ENCODE measurements at regions not wholly inside any gene's neighbourhood (a gene's known extent, or its start where the extent isn't known, plus 50 kb on each side); places are given as distances from the start of the nearest gene placed in this dataset.

DNA sequence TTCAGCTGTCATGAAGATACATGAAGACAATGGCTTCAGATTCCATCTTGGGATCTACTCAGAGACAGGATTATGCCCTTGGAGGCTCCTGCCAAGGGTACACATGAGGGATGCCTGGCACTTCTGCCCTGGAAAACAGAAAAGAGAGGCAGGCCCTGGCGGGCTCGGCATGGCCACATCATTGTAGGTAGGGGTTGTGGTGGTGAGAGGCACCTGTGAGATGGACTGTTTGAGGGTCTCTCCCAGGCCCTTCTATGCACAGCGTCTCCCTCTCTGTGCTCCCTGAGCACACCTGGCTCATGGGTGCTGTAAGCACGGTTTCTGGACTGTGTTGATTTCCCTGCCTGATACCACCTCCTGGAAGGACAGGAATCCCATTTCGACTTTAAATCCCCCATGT lies 304.3 kb downstream of the GLRX3 start:
- TF ChIP-seq, protein P1, sequence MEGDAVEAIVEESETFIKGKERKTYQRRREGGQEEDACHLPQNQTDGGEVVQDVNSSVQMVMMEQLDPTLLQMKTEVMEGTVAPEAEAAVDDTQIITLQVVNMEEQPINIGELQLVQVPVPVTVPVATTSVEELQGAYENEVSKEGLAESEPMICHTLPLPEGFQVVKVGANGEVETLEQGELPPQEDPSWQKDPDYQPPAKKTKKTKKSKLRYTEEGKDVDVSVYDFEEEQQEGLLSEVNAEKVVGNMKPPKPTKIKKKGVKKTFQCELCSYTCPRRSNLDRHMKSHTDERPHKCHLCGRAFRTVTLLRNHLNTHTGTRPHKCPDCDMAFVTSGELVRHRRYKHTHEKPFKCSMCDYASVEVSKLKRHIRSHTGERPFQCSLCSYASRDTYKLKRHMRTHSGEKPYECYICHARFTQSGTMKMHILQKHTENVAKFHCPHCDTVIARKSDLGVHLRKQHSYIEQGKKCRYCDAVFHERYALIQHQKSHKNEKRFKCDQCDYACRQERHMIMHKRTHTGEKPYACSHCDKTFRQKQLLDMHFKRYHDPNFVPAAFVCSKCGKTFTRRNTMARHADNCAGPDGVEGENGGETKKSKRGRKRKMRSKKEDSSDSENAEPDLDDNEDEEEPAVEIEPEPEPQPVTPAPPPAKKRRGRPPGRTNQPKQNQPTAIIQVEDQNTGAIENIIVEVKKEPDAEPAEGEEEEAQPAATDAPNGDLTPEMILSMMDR (conservative IDR thresholded peaks at IDR 0.05 in 1 of 2, IDR thresholded peaks at IDR 0.05 in 1 of 2; ENCODE audit: extremely low read depth in 1 of 2, insufficient read depth in 1 of 2, low read depth in 1 of 2, low read length in 2 of 2) = no peak
- TF ChIP-seq EZH2 (IDR thresholded peaks at IDR 0.05; ENCODE audit: borderline replicate concordance, low read length) = no peak
